Ishikawa (cell line): ENCODE measurements at regions not wholly inside any gene's neighbourhood (a gene's known extent, or its start where the extent isn't known, plus 50 kb on each side); places are given as distances from the start of the nearest gene placed in this dataset.

Experiments used
- CEBPB ChIP-seq: IDR thresholded peaks from 2 replicates; pipeline ENCODE4 v1.6.1; 2012
- CREB1 ChIP-seq: IDR thresholded peaks from 2 replicates; pipeline ENCODE4 v1.6.1; 2012; ENCODE audit warnings: low read depth
- EP300 ChIP-seq: IDR thresholded peaks from 2 replicates; pipeline ENCODE4 v1.6.1; 2012; ENCODE audit warnings: borderline replicate concordance
- FOXM1 ChIP-seq: IDR thresholded peaks from 2 replicates; pipeline ENCODE4 v1.6.1; 2012; ENCODE audit warnings: low read depth, borderline replicate concordance
- RAD21 ChIP-seq: IDR thresholded peaks from 2 replicates; pipeline ENCODE4 v1.6.1; 2012; ENCODE audit warnings: low read depth
- REST ChIP-seq: IDR thresholded peaks from 2 replicates; pipeline ENCODE4 v1.6.1; 2012; ENCODE audit warnings: low read depth, mild to moderate bottlenecking
- TAF1 ChIP-seq: IDR thresholded peaks from 2 replicates; pipeline ENCODE4 v1.6.1; 2012; ENCODE audit warnings: low read depth, mild to moderate bottlenecking
- YY1 ChIP-seq: IDR thresholded peaks from 2 replicates; pipeline ENCODE4 v1.6.1; 2012; ENCODE audit warnings: low read depth
- ZBTB7A ChIP-seq: IDR thresholded peaks from 2 replicates; pipeline ENCODE4 v1.6.1; 2012; ENCODE audit warnings: low read depth
- TF ChIP-seq, protein P1 (sequence below): IDR thresholded peaks from 2 replicates; pipeline ENCODE4 v1.6.1; 2012

DNA sequence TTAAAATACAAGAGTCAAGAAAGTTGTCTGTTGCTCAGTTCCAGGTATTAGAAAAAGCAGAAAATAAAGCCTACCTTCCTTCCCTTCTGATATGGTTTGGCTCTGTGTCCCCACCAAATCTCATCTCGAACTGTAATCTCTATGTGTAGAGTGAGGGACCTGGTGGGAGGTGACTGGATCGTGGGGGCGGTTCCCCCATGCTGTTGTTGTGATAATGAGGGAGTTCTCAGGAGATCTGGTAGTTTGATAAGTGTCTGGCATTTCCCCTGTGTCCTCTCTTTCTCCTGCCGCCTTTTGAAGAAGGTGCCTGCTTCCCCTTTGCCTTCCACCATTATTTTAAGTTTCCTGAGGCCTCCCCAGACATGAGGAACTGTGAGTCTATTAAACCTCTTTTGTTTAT lies 288.8 kb upstream of the LMCD1 start:
- TF ChIP-seq, protein P1, sequence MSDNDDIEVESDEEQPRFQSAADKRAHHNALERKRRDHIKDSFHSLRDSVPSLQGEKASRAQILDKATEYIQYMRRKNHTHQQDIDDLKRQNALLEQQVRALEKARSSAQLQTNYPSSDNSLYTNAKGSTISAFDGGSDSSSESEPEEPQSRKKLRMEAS, result no peak
- TF ChIP-seq YY1 (no peak), REST (no peak), FOXM1 (no peak), EP300 (no peak), TAF1 (no peak), CREB1 (no peak), ZBTB7A (no peak), CEBPB (no peak), RAD21 (no peak)
